Activated CD8-positive, alpha-beta memory T cell treated with anti-CD3 and anti-CD28 coated beads, Interleukin-2, amount 10 ng/mL, durations not matched to agents 7 days and 5 days (primary cell): ENCODE measurements at regions not wholly inside any gene's neighbourhood (a gene's known extent, or its start where the extent isn't known, plus 50 kb on each side); places are given as distances from the start of the nearest gene placed in this dataset.

Source experiments
- ATAC-seq: fragments of 150-1000 bp; cut with Tn5 transposase; one replicate; pipeline ENCODE4 v1.10.0; 2021; ENCODE audit warnings: moderate library complexity
- CTCF ChIA-PET: fragments of 350-600 bp; sonication (Branson Sonifier 250); formaldehyde crosslinking; loops from one replicate; lab custom pipeline; 2021; ENCODE audit warnings: antibody characterized with exemption; lab: Charles Lee
- DNase-seq: peaks from one replicate; pipeline ENCODE4 v3.0.0-alpha.2; 2020
- H3K27ac Mint-ChIP-seq: one replicate; pipeline ENCODE4 v1.8.0; 2021; ENCODE audit warnings: mild to moderate bottlenecking, mixed read lengths
- H3K27me3 Mint-ChIP-seq: one replicate; pipeline ENCODE4 v1.8.0; 2021; ENCODE audit warnings: mixed read lengths
- H3K36me3 Mint-ChIP-seq: one replicate; pipeline ENCODE4 v1.8.0; 2021; ENCODE audit warnings: mild to moderate bottlenecking, mixed read lengths
- H3K4me1 Mint-ChIP-seq: one replicate; pipeline ENCODE4 v1.8.0; 2021; ENCODE audit warnings: mixed read lengths
- H3K4me3 Mint-ChIP-seq: one replicate; pipeline ENCODE4 v1.8.0; 2021; ENCODE audit warnings: mild to moderate bottlenecking, moderate library complexity, mixed read lengths
- H3K9me3 Mint-ChIP-seq: one replicate; pipeline ENCODE4 v1.8.0; 2022; ENCODE audit warnings: low read depth, mixed read lengths

DNA sequence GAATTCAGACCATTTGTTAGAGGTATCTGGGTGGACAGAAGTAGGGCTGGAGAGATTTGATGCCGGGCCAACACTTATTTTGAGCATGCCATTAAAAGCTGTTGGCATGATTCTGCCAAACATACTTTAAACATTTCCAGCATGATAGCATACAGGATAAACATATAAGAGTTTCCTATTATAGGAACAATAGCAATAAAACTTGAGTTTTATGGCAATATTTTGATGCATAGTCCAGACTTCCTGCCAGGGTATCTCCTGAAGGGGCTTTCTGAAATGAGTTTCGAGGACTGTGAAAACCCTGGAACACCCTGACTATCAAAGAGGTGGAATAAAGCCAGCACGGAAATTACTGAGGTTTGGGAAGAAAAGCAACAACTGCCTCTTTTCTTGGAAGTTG is 1398.0 kb upstream of the NXPH2 start:
- ATAC-seq (no peak), DNase-seq (no peak)
- Mint-ChIP-seq H3K27ac (no peak overlapping the region), H3K27me3 (no peaks in the 10 kb centered on the region), H3K36me3 (no peaks in the 10 kb centered on the region), H3K9me3 (peaks cover 16% of the 10 kb centered on the region), H3K4me3 (no peak overlapping the region), H3K4me1 (no peaks in the 10 kb centered on the region)
- CTCF ChIA-PET, result no interaction called here

DNA sequence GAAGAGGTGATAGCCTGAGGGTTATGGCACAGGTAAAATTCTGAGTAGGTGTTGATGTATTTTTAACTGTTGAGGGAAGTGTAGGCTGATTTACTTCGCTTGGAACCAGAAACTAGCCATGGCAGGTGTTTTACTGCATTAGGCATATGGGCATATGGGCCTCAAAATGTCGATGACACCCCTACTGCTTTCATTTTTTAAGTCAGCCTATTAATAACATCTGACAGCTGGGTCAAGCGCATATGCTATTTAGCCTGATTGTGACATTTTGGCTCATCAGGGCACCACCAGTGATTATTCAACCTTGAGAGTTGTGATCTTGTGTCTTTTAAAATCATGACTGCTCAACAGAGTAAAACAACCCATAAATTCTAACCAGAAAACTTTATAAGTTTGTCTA is 1396.9 kb upstream of the NXPH2 start:
- no peak for DNase-seq
- Mint-ChIP-seq H3K27me3 (no peaks in the 10 kb centered on the region), H3K27ac (no peak overlapping the region), H3K4me1 (no peaks in the 10 kb centered on the region), H3K9me3 (peaks cover 20% of the 10 kb centered on the region), H3K4me3 (no peak overlapping the region), H3K36me3 (no peaks in the 10 kb centered on the region)
- CTCF ChIA-PET, result no interaction called here
- ATAC-seq, result no peak

- peaks cover 16% of the 10 kb centered on the region for H3K9me3 Mint-ChIP-seq
- no peaks in the 10 kb centered on the region for H3K36me3 Mint-ChIP-seq
- H3K4me3 Mint-ChIP-seq, result no peak overlapping the region
- no peaks in the 10 kb centered on the region for H3K4me1 Mint-ChIP-seq
- H3K27me3 Mint-ChIP-seq, result no peaks in the 10 kb centered on the region
- no peak overlapping the region for H3K27ac Mint-ChIP-seq
- CTCF ChIA-PET, result no interaction called here
- DNase-seq (no peak), ATAC-seq (no peak)
Measured at GRCh38 chr2:140173790-140174189, 1393.6 kb upstream of the NXPH2 start.

- H3K4me1 Mint-ChIP-seq, result no peaks in the 10 kb centered on the region
- DNase-seq (no peak), ATAC-seq (no peak)
- H3K27ac Mint-ChIP-seq, result no peak overlapping the region
- peaks cover 18% of the 10 kb centered on the region for H3K9me3 Mint-ChIP-seq
- no peaks in the 10 kb centered on the region for H3K27me3 Mint-ChIP-seq
- no peaks in the 10 kb centered on the region for H3K36me3 Mint-ChIP-seq
- no peak overlapping the region for H3K4me3 Mint-ChIP-seq
- CTCF ChIA-PET, result no interaction called here
Measured at GRCh38 chr2:140164449-140164848, 1384.3 kb upstream of the NXPH2 start.

- no peak overlapping the region for H3K4me3 Mint-ChIP-seq
- H3K27ac Mint-ChIP-seq, result no peak overlapping the region
- DNase-seq, result no peak
- CTCF ChIA-PET, result no interaction called here
- ATAC-seq, result no peak
- no peaks in the 10 kb centered on the region for H3K36me3 Mint-ChIP-seq
- no peaks in the 10 kb centered on the region for H3K4me1 Mint-ChIP-seq
- no peaks in the 10 kb centered on the region for H3K27me3 Mint-ChIP-seq
- H3K9me3 Mint-ChIP-seq, result peaks cover 8% of the 10 kb centered on the region
Measured at GRCh38 chr2:140158259-140158658, 1378.1 kb upstream of the NXPH2 start.

DNA sequence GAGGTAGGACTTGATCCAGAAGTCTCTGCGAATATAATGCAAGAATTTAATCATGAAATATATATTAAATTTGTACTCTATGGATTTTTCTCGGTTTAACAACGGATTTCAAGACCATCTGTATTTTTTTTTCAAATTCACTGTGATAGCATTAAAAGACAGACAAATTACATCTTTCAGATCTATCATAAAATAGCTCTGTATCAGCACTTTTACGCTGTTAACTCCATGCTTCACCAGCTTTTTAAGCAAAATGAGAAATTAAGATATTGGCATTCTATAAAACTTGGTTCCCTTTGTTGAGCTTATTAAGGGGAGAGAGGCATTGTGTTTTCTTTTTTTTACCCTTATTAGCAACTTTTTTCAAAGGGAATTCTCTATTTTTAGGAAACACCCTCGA is 1377.6 kb upstream of the NXPH2 start:
- H3K27me3 Mint-ChIP-seq, result no peaks in the 10 kb centered on the region
- H3K27ac Mint-ChIP-seq, result no peak overlapping the region
- no peaks in the 10 kb centered on the region for H3K36me3 Mint-ChIP-seq
- CTCF ChIA-PET, result no interaction called here
- no peaks in the 10 kb centered on the region for H3K4me1 Mint-ChIP-seq
- peaks cover 11% of the 10 kb centered on the region for H3K9me3 Mint-ChIP-seq
- H3K4me3 Mint-ChIP-seq, result no peak overlapping the region
- no peak for DNase-seq
- no peak for ATAC-seq

DNA sequence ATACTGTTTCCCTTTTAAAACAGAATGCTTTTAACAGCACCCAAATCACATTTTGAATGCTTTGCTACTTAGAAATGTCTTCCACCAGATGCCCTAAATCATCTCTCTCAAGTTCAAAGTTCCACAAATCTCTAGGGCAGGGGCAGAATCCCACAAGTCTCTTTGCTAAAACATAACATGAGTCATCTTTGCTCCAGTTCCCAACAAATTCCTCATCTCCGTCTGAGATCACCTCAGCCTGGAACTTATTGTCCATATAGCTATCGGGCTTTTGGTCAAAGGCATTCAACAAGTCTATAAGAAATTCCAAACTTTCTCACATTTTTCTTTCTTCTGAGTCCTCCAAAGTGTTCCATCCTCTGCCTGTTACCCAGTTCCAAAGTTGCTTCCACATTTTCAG is 1374.5 kb upstream of the NXPH2 start:
- DNase-seq, result no peak
- no peak overlapping the region for H3K27ac Mint-ChIP-seq
- no peaks in the 10 kb centered on the region for H3K27me3 Mint-ChIP-seq
- no peak for ATAC-seq
- no peaks in the 10 kb centered on the region for H3K36me3 Mint-ChIP-seq
- peaks cover 7% of the 10 kb centered on the region for H3K9me3 Mint-ChIP-seq
- H3K4me1 Mint-ChIP-seq, result no peaks in the 10 kb centered on the region
- CTCF ChIA-PET, result no interaction called here
- H3K4me3 Mint-ChIP-seq, result no peak overlapping the region

DNA sequence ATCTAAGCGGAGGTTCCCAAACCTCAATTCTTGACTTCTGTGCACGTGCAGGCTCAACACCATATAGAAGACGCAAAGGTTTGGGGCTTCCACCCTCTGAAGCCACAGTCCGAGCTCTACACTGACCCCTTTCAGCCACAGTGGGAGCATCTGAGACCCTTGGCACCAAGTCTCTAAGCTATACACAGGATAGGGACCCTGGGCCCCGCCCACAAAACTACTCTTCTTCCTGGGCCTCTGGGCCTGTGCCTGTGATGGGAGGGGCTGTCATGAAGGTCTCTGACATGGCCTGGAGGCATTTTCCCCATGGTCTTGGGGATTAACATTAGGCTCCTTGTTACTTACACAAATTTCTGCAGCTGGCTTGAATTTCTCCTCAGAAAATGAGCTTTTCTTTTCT is 1374.1 kb upstream of the NXPH2 start:
- DNase-seq (no peak), ATAC-seq (no peak)
- H3K9me3 Mint-ChIP-seq, result peaks cover 7% of the 10 kb centered on the region
- no peak overlapping the region for H3K27ac Mint-ChIP-seq
- CTCF ChIA-PET, result no interaction called here
- H3K27me3 Mint-ChIP-seq, result no peaks in the 10 kb centered on the region
- no peaks in the 10 kb centered on the region for H3K36me3 Mint-ChIP-seq
- H3K4me3 Mint-ChIP-seq, result no peak overlapping the region
- H3K4me1 Mint-ChIP-seq, result no peaks in the 10 kb centered on the region

DNA sequence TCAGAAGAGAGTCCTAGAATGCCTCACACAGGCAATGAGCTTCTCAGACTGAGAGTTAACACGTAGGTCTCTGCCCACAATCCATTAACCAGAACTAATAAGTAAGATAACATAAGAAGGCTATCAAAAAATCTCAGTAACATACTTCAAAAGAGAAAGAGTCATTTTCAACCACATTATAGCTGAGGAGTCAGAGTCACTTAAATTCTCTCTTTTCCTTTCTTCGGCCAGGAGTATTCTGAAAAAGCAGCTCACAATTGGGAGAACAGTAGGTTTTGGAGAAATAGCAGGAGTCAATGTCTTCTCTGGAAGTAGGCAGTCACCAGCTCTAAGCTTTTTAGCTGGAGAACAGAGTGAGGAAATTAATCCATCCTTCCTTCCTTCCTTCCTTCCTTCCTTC is 1364.4 kb upstream of the NXPH2 start:
- Mint-ChIP-seq H3K27me3 (no peaks in the 10 kb centered on the region), H3K36me3 (no peaks in the 10 kb centered on the region), H3K4me1 (no peaks in the 10 kb centered on the region), H3K27ac (no peak overlapping the region), H3K9me3 (peaks cover 3% of the 10 kb centered on the region), H3K4me3 (no peak overlapping the region)
- DNase-seq (no peak), ATAC-seq (no peak)
- CTCF ChIA-PET, result no interaction called here

DNA sequence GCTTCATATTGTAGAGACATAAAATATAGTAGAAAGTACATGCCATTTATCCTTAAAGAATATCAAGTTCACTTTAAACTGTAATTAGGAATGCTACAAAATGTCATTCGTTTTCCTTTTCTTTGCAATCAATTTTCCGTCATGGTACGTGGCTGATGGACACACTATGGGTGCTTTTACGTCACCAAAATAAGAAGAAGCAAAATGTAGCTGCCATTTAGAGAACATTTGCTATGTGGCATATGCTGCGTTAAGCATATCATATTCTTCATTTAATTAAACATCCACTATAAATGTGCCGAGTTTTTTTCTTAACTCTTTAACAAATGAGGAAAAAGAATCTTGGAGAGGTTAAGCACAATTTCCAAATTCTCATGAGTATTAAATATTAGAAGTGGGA is 1358.5 kb upstream of the NXPH2 start:
- Mint-ChIP-seq H3K36me3 (no peaks in the 10 kb centered on the region), H3K9me3 (peaks cover 4% of the 10 kb centered on the region), H3K4me1 (no peaks in the 10 kb centered on the region), H3K4me3 (no peak overlapping the region), H3K27ac (no peak overlapping the region), H3K27me3 (no peaks in the 10 kb centered on the region)
- ATAC-seq (no peak), DNase-seq (no peak)
- CTCF ChIA-PET, result no interaction called here

GRCh38 chr2:140136861-140137260 is 1356.7 kb upstream of the NXPH2 start:
- no peak for DNase-seq
- no peak overlapping the region for H3K4me3 Mint-ChIP-seq
- H3K27me3 Mint-ChIP-seq, result no peaks in the 10 kb centered on the region
- CTCF ChIA-PET, result no interaction called here
- peaks cover 4% of the 10 kb centered on the region for H3K9me3 Mint-ChIP-seq
- ATAC-seq, result no peak
- H3K4me1 Mint-ChIP-seq, result no peaks in the 10 kb centered on the region
- no peak overlapping the region for H3K27ac Mint-ChIP-seq
- H3K36me3 Mint-ChIP-seq, result no peaks in the 10 kb centered on the region

DNA sequence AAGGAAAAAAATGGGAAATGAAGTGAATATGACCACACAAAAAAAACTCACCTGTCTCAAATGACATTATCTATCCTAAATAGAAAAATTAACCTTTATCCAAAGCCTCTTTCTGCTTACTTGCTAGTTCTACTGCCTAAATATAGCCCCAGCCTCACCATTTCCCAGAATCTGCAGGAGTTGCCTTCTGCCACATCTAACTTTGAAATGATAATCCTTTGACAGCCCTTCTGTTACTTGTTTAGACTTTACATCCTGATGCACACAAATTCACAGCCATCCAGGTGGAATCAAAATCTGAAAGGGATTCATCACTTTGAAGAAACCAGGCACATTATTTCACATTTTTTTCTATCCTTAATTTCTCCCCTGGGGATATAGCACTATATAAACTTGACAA is 1356.2 kb upstream of the NXPH2 start:
- no peak overlapping the region for H3K4me3 Mint-ChIP-seq
- DNase-seq (no peak), ATAC-seq (no peak)
- no peaks in the 10 kb centered on the region for H3K36me3 Mint-ChIP-seq
- H3K9me3 Mint-ChIP-seq, result peaks cover 4% of the 10 kb centered on the region
- H3K27ac Mint-ChIP-seq, result no peak overlapping the region
- CTCF ChIA-PET, result interaction anchor here (1.5 kb wide), 1 partner anchor 10 kb away, joined by 3 read pairs; no protein-coding TSS in a partner anchor
- H3K4me1 Mint-ChIP-seq, result no peaks in the 10 kb centered on the region
- no peaks in the 10 kb centered on the region for H3K27me3 Mint-ChIP-seq

DNA sequence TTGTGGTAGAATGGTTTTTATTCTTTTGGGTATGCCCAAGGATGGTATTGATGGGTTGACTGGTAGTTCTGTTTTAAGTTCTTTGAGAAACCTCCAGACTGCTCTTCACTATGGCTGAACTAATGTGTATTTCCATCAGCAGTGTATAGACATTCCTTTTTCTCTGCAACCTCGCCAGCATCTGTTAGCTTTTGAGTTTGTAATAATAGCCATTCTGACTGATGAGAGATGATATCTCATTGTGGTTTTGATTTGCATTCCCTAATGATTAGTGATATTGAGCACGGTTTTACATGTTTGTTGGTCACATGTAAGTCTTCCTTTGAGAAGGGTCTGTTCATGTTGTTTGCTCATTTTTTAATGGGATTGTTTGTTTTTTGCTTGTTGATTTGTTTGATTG is 1348.7 kb upstream of the NXPH2 start:
- H3K4me3 Mint-ChIP-seq, result no peak overlapping the region
- no peak for DNase-seq
- no peak overlapping the region for H3K27ac Mint-ChIP-seq
- no peak for ATAC-seq
- CTCF ChIA-PET, result no interaction called here
- H3K9me3 Mint-ChIP-seq, result peaks cover 5% of the 10 kb centered on the region
- H3K27me3 Mint-ChIP-seq, result no peaks in the 10 kb centered on the region
- H3K36me3 Mint-ChIP-seq, result no peaks in the 10 kb centered on the region
- H3K4me1 Mint-ChIP-seq, result no peaks in the 10 kb centered on the region

DNA sequence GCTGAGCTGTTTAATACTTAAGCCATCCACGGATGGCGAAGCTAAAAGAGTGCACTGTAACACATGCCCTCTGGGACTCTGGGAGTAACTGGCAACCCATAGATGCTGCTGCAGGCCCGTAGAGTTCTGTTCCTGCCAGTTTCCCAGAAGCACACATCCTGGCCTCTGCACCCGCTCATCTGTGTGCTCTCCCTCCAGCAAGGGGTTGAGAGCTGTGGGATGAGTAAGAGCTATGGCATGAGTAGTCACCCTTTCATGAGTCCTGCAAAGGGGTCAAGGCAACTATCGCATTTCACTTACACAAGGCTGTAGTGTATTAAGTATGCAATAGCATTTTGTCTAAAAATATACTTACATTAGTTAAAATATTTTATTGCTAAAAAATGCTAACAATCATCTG is 1341.8 kb upstream of the NXPH2 start:
- Mint-ChIP-seq H3K4me3 (no peak overlapping the region), H3K4me1 (no peaks in the 10 kb centered on the region), H3K27ac (no peak overlapping the region), H3K36me3 (no peaks in the 10 kb centered on the region), H3K9me3 (peaks cover 13% of the 10 kb centered on the region), H3K27me3 (no peaks in the 10 kb centered on the region)
- CTCF ChIA-PET, result no interaction called here
- ATAC-seq, result no peak
- no peak for DNase-seq

- Mint-ChIP-seq H3K27ac (no peak overlapping the region), H3K27me3 (no peaks in the 10 kb centered on the region), H3K9me3 (peaks cover 11% of the 10 kb centered on the region), H3K4me1 (no peaks in the 10 kb centered on the region), H3K36me3 (no peaks in the 10 kb centered on the region), H3K4me3 (no peak overlapping the region)
- CTCF ChIA-PET, result no interaction called here
- DNase-seq (no peak), ATAC-seq (no peak)
Measured at GRCh38 chr2:140117386-140117785, 1337.2 kb upstream of the NXPH2 start.
